ENCODE measurements at regions not wholly inside any gene's neighbourhood (a gene's known extent, or its start where the extent isn't known, plus 50 kb on each side); places are given as distances from the start of the nearest gene placed in this dataset.

DNA sequence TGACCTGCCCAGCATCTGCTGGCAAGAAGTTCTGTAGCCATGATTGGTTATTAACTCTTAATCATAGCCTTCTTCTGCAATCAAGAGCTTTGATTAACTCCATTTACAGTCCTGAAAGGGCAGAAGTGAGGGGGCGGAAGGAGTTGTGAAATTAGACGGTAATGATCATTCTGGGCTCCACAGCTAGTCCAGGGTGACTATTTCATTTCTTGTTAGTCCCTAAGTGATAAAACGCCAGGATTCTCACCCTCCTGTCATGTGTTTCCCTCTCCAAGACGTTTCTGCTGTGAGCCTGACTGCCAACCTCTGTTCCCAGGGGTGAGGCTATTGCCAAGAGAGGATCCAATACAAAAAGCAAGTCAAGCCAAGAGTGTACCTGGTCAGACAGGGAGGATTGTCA, 155.9 kb upstream of the IPO5 start:
- Histone ChIP-seq H2BK15ac (ENCODE audit: low read depth, low read length) (no peak overlapping the region), H3K23ac (ENCODE audit: low read depth, low read length) (no peak overlapping the region), H4K20me1 (ENCODE audit: insufficient read depth, low read length) (no peaks in the 10 kb centered on the region), H4K91ac (ENCODE audit: insufficient read depth, low read depth, low read length) (no peak overlapping the region), H3K18ac (ENCODE audit: low read depth, low read length) (no peak overlapping the region), H2AK5ac (ENCODE audit: low read depth, low read length) (no peak overlapping the region), H4K8ac (ENCODE audit: low read depth in 2 of 2, low read length in 2 of 2) (no peak overlapping the region), H3K27ac (ENCODE audit: insufficient read depth, low read length) (no peak overlapping the region), H3K4me2 (ENCODE audit: low read depth, low read length) (no peak overlapping the region), H3K79me1 (ENCODE audit: low read depth in 1 of 2, low read length in 2 of 2) (no peaks in the 10 kb centered on the region), H3K9me1 (ENCODE audit: insufficient read depth, low read length) (no peaks in the 10 kb centered on the region), H2AFZ (replicated peaks; ENCODE audit: low read length, poor library complexity) (no peak overlapping the region), H3K9ac (ENCODE audit: low read depth, low read length) (no peak overlapping the region), H3K27me3 (ENCODE audit: control insufficient read depth, insufficient read depth, low read length) (peaks cover 9% of the 10 kb centered on the region), H3K9me3 (ENCODE audit: control insufficient read depth, insufficient read depth, low read length) (peaks cover 7% of the 10 kb centered on the region; the same call in 1 of the 2 replicates), H4K5ac (ENCODE audit: low read depth, low read length) (no peak overlapping the region), H3K4me3 (ENCODE audit: insufficient read depth, low read depth, low read length) (no peak overlapping the region), H3K14ac (replicated peaks; ENCODE audit: low read depth, low read length) (no peak overlapping the region), H3K36me3 (ENCODE audit: control insufficient read depth, insufficient read depth, low read length) (no peaks in the 10 kb centered on the region), H2AK9ac (replicated peaks; ENCODE audit: low read depth, low read length, poor library complexity) (no peak overlapping the region), H3K4me1 (ENCODE audit: control insufficient read depth, insufficient read depth, low read length) (peaks cover 2% of the 10 kb centered on the region; the same call in 1 of the 2 replicates), H2BK20ac (ENCODE audit: low read depth, low read length) (no peak overlapping the region), H2BK5ac (ENCODE audit: low read depth, low read length, poor library complexity, severe bottlenecking) (no peak overlapping the region), H3K4ac (ENCODE audit: low read depth, low read length) (no peak overlapping the region), H3K56ac (ENCODE audit: extremely low read depth, insufficient read depth, low read length) (no peak overlapping the region), H2BK120ac (ENCODE audit: low read depth, low read length) (no peak overlapping the region)
- CTCF ChIA-PET, result no interaction called here
- intact Hi-C loops (cut with micrococcal nuclease) (loop anchor here (10.0 kb wide), 1 partner anchor 223 kb away; no protein-coding TSS in a partner anchor), dilution Hi-C loops (cut with HindIII; ENCODE audit: low sequenced_read_pairs, unreplicated experiment) (no loop called here), in situ Hi-C loops (cut with MboI; ENCODE audit: low sequenced_read_pairs) (no loop called here)
- no CpG with 5 or more reads among the region's 4 CpGs for WGBS, 2 experiments (ENCODE audit: extremely low coverage in 2 of 2, insufficient read length in 1 of 2)
- DNase-seq, result no peak
- no TSS peak for BruUV-seq (replicated peaks)
- TF ChIP-seq RAD21 (IDR thresholded peaks at IDR 0.05; ENCODE audit: low read length), result no peak
- no peak for TF ChIP-seq SMC3 (IDR thresholded peaks at IDR 0.05; ENCODE audit: low read depth, low read length)
- no peak for TF ChIP-seq RCOR1 (IDR thresholded peaks at IDR 0.05; ENCODE audit: insufficient replicate concordance, low read length)
- TF ChIP-seq BHLHE40 (IDR thresholded peaks at IDR 0.05; ENCODE audit: low read depth, low read length), result no peak
- no peak for TF ChIP-seq NFE2L2 (IDR thresholded peaks at IDR 0.05; ENCODE audit: low read depth, low read length)
- TF ChIP-seq MAZ (IDR thresholded peaks at IDR 0.05; ENCODE audit: borderline replicate concordance, low read depth, low read length), result no peak
- no peak for TF ChIP-seq CHD1 (IDR thresholded peaks at IDR 0.05; ENCODE audit: low read depth, low read length)
- TF ChIP-seq MXI1 (IDR thresholded peaks at IDR 0.05; ENCODE audit: borderline replicate concordance, low read depth, low read length), result no peak
- no peak for TF ChIP-seq MAFK (IDR thresholded peaks at IDR 0.05; ENCODE audit: low read depth, low read length)
- no peak for TF ChIP-seq RFX5 (IDR thresholded peaks at IDR 0.05; ENCODE audit: low read depth, low read length)
- TF ChIP-seq, protein P1, sequence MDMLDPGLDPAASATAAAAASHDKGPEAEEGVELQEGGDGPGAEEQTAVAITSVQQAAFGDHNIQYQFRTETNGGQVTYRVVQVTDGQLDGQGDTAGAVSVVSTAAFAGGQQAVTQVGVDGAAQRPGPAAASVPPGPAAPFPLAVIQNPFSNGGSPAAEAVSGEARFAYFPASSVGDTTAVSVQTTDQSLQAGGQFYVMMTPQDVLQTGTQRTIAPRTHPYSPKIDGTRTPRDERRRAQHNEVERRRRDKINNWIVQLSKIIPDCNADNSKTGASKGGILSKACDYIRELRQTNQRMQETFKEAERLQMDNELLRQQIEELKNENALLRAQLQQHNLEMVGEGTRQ (IDR thresholded peaks at IDR 0.05; ENCODE audit: low read depth, low read length), result no peak
- POLR2A ChIA-PET (ENCODE audit: unreplicated experiment), result no interaction called here
- no peak for ATAC-seq (ENCODE audit: low read depth)
